ENCODE measurements at regions not wholly inside any gene's neighbourhood (a gene's known extent, or its start where the extent isn't known, plus 50 kb on each side); places are given as distances from the start of the nearest gene placed in this dataset.

- TF ChIP-seq CTCF (IDR thresholded peaks at IDR 0.05; ENCODE audit: insufficient read depth, low read depth, low read length, missing control alignments) = no peak
- no peak overlapping the region for H3K4me3 ChIP-seq (ENCODE audit: low read depth, low read length)
- DNase-seq (ENCODE audit: low read depth) = no peak
These were observed 632.4 kb upstream of the SLC8A1 start for GRCh38 chr2:41084321-41084720.

- no peak for TF ChIP-seq CTCF (IDR thresholded peaks at IDR 0.05; ENCODE audit: insufficient read depth, low read depth, low read length, missing control alignments)
- no peak overlapping the region for H3K4me3 ChIP-seq (ENCODE audit: low read depth, low read length)
- DNase-seq (ENCODE audit: low read depth) = no peak
These were observed 636.1 kb upstream of the SLC8A1 start for GRCh38 chr2:41087946-41088345.

GRCh38 chr2:41101281-41101680 is 649.4 kb upstream of the SLC8A1 start:
- no peak overlapping the region for H3K4me3 ChIP-seq (ENCODE audit: low read depth, low read length)
- TF ChIP-seq CTCF (IDR thresholded peaks at IDR 0.05; ENCODE audit: insufficient read depth, low read depth, low read length, missing control alignments) = no peak
- no peak for DNase-seq (ENCODE audit: low read depth)

GRCh38 chr2:41109744-41110143 is 657.9 kb upstream of the SLC8A1 start:
- DNase-seq (ENCODE audit: low read depth) = no peak
- no peak for TF ChIP-seq CTCF (IDR thresholded peaks at IDR 0.05; ENCODE audit: insufficient read depth, low read depth, low read length, missing control alignments)
- H3K4me3 ChIP-seq (ENCODE audit: low read depth, low read length) = no peak overlapping the region

- H3K4me3 ChIP-seq (ENCODE audit: low read depth, low read length) = no peak overlapping the region
- TF ChIP-seq CTCF (IDR thresholded peaks at IDR 0.05; ENCODE audit: insufficient read depth, low read depth, low read length, missing control alignments) = no peak
- no peak for DNase-seq (ENCODE audit: low read depth)
These were observed 660.1 kb upstream of the SLC8A1 start for GRCh38 chr2:41111836-41112627.

- no peak for DNase-seq (ENCODE audit: low read depth)
- TF ChIP-seq CTCF (IDR thresholded peaks at IDR 0.05; ENCODE audit: insufficient read depth, low read depth, low read length, missing control alignments) = no peak
- H3K4me3 ChIP-seq (ENCODE audit: low read depth, low read length) = no peak overlapping the region
These were observed 664.4 kb upstream of the SLC8A1 start for GRCh38 chr2:41116106-41116797.

Data from GM12865 (cell line).